MCF 10A (cell line): ENCODE measurements at regions not wholly inside any gene's neighbourhood (a gene's known extent, or its start where the extent isn't known, plus 50 kb on each side); places are given as distances from the start of the nearest gene placed in this dataset.

ENCODE experiments used
- BruUV-seq: library from RNA; stranded (reverse); fragments of 400-500 nt; replicated peaks from 2 replicates; lab custom pipeline; 2021; lab: Mats Ljungman, UMichigan
- CTCF ChIA-PET: fragments of 300-600 bp; sonication (Branson Sonifier 250); formaldehyde crosslinking; extraction: SDS; loops from one replicate; lab custom pipeline; 2021; ENCODE audit warnings: antibody characterized with exemption, inconsistent platforms; lab: Yijun Ruan, JAX
- POLR2A ChIA-PET: fragments of 300-600, 350-650 bp; sonication (Branson Sonifier 250); formaldehyde crosslinking; extraction: SDS; loops from one replicate; lab custom pipeline; 2020; ENCODE audit warnings: antibody characterized with exemption, inconsistent platforms; lab: Yijun Ruan, JAX
- DNase-seq: peaks from one replicate; pipeline ENCODE4 v3.0.0-alpha.2; 2018; ENCODE audit not compliant: unreplicated experiment
- H3K27ac Mint-ChIP-seq: one replicate; pipeline ENCODE4 v1.8.0; 2022; ENCODE audit warnings: mild to moderate bottlenecking, low read depth, mixed read lengths; ENCODE audit not compliant: unreplicated experiment
- H3K27me3 Mint-ChIP-seq: one replicate; pipeline ENCODE4 v1.8.0; 2022; ENCODE audit warnings: mixed read lengths; ENCODE audit not compliant: insufficient read depth, unreplicated experiment
- H3K36me3 Mint-ChIP-seq: one replicate; pipeline ENCODE4 v1.8.0; 2022; ENCODE audit warnings: mild to moderate bottlenecking, moderate library complexity, mixed read lengths; ENCODE audit not compliant: insufficient read depth, unreplicated experiment
- H3K4me1 Mint-ChIP-seq: one replicate; pipeline ENCODE4 v1.8.0; 2022; ENCODE audit warnings: mixed read lengths; ENCODE audit not compliant: insufficient read depth, unreplicated experiment
- H3K4me3 Mint-ChIP-seq: one replicate; pipeline ENCODE4 v1.8.0; 2022; ENCODE audit warnings: mild to moderate bottlenecking, moderate library complexity, mixed read lengths; ENCODE audit not compliant: unreplicated experiment
- H3K9me3 Mint-ChIP-seq: one replicate; pipeline ENCODE4 v1.8.0; 2022; ENCODE audit warnings: mixed read lengths; ENCODE audit not compliant: unreplicated experiment
- CTCF ChIP-seq: fragments of 200-600 bp; IDR thresholded peaks from one replicate; pipeline ENCODE4 v1.8.0; 2022; ENCODE audit warnings: antibody characterized with exemption, mild to moderate bottlenecking; ENCODE audit not compliant: unreplicated experiment
- intact Hi-C: fragments of 100-400 bp; cut with micrococcal nuclease; formaldehyde crosslinking; loops from 2 replicates; pipeline ENCODE4 v1.14.1; 2022

- POLR2A ChIA-PET, result no interaction called here
- Mint-ChIP-seq H3K4me1 (no peaks in the 10 kb centered on the region), H3K27ac (no peak overlapping the region), H3K9me3 (no peaks in the 10 kb centered on the region), H3K36me3 (no peaks in the 10 kb centered on the region), H3K4me3 (no peak overlapping the region), H3K27me3 (no peaks in the 10 kb centered on the region)
- no peak for TF ChIP-seq CTCF
- CTCF ChIA-PET, result interaction anchor here (0.6 to 0.7 kb wide), 5 partner anchors 26 to 368 kb away, joined by 3 to 5 read pairs (median 3); no protein-coding TSS in a partner anchor
- intact Hi-C loops, result no loop called here
- no TSS peak for BruUV-seq
- no peak for DNase-seq
Measured at GRCh38 chr16:85323230-85323960, 211.1 kb upstream of the CIBAR2 start.

GRCh38 chr16:85323961-85324253 is 211.6 kb upstream of the CIBAR2 start:
- Mint-ChIP-seq H3K27me3 (no peaks in the 10 kb centered on the region), H3K36me3 (no peaks in the 10 kb centered on the region), H3K9me3 (no peaks in the 10 kb centered on the region), H3K27ac (no peak overlapping the region), H3K4me3 (no peak overlapping the region), H3K4me1 (no peaks in the 10 kb centered on the region)
- BruUV-seq, result no TSS peak
- ChIA-PET POLR2A (no interaction called here), CTCF (interaction anchor here (0.6 to 0.7 kb wide), 3 partner anchors 27 to 368 kb away, joined by 3 to 4 read pairs (median 3); no protein-coding TSS in a partner anchor)
- TF ChIP-seq CTCF, result no peak
- no peak for DNase-seq
- intact Hi-C loops, result no loop called here

GRCh38 chr16:85324488-85324887 is 212.2 kb upstream of the CIBAR2 start:
- intact Hi-C loops, result no loop called here
- CTCF ChIA-PET, result no interaction called here
- no peak for DNase-seq
- POLR2A ChIA-PET, result interaction anchor here (0.6 kb wide), 1 partner anchor 27 kb away, joined by 3 read pairs; no protein-coding TSS in a partner anchor
- no peak overlapping the region for H3K4me3 Mint-ChIP-seq
- TF ChIP-seq CTCF, result no peak
- no peaks in the 10 kb centered on the region for H3K9me3 Mint-ChIP-seq
- H3K27me3 Mint-ChIP-seq, result no peaks in the 10 kb centered on the region
- no peaks in the 10 kb centered on the region for H3K36me3 Mint-ChIP-seq
- no peaks in the 10 kb centered on the region for H3K4me1 Mint-ChIP-seq
- no peak overlapping the region for H3K27ac Mint-ChIP-seq
- BruUV-seq, result no TSS peak

- H3K9me3 Mint-ChIP-seq, result no peaks in the 10 kb centered on the region
- H3K36me3 Mint-ChIP-seq, result no peaks in the 10 kb centered on the region
- H3K27ac Mint-ChIP-seq, result no peak overlapping the region
- H3K4me1 Mint-ChIP-seq, result peaks cover 6% of the 10 kb centered on the region
- no peak for TF ChIP-seq CTCF
- POLR2A ChIA-PET, result no interaction called here
- H3K4me3 Mint-ChIP-seq, result no peak overlapping the region
- DNase-seq, result no peak
- intact Hi-C loops, result no loop called here
- H3K27me3 Mint-ChIP-seq, result no peaks in the 10 kb centered on the region
- no TSS peak for BruUV-seq
- CTCF ChIA-PET, result no interaction called here
Measured at GRCh38 chr16:85326113-85326793, 214.0 kb upstream of the CIBAR2 start.
